NCI-H1694 (cell line): ENCODE measurements at regions not wholly inside any gene's neighbourhood (a gene's known extent, or its start where the extent isn't known, plus 50 kb on each side); places are given as distances from the start of the nearest gene placed in this dataset.

Experiments
- DNase-seq: peaks from one replicate; lab custom pipeline; 2025; lab: John Stamatoyannopoulos, UW

DNA sequence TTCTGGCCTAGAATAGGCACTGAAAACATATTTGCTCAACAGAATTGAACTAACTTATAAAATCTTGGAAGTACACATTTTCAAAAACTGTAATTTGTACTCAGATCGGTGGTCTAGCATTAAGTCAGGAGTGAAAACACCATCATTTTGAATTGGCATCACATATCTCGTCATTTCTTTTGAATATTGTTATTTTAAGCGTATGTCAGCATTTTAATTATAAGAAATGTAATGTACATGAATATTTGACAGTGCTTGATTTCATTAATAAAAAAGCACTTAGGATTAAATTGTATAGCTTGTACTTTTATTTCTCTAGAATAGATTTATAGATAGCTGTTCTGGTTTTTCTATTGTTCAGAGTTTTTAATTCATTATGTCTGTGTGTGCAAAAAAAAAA lies 892.2 kb downstream of the BCL11B start:
- no peak for DNase-seq

- no peak for DNase-seq
These were observed 889.3 kb downstream of the BCL11B start for GRCh38 chr14:98382662-98383061.

GRCh38 chr14:98385851-98386250 lies 886.1 kb downstream of the BCL11B start:
- no peak for DNase-seq

- no peak for DNase-seq
These were observed 880.9 kb downstream of the BCL11B start for GRCh38 chr14:98391061-98391460.

GRCh38 chr14:98393527-98393926 lies 878.5 kb downstream of the BCL11B start:
- no peak for DNase-seq

- DNase-seq: no peak
These were observed 867.2 kb downstream of the BCL11B start for GRCh38 chr14:98404811-98405210.

DNA sequence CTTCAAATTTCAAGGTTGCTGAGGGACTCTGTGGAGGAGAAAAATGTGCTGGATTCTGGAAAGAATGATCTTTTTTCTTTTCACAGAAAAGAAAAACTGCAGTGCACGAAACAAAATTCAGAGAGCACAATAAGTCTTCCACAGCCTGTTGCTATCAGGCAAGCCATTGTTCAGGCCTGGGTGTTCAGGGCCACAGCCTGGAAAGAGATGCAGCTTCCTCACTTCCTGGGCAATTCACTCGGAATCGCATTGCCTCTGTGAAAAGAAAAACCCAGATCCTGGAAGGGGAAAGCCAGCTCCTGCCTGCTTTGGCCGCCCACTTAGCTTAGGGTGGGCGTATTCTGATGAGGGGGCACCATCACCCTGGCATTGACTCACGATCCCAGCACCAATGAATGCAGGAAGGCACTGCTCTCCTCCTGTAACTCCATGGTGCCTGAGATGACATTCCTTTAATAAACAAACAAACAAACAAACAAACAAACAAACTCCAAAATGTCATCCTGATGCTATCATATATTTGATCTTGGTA lies 863.9 kb downstream of the BCL11B start:
- DNase-seq: no peak

DNA sequence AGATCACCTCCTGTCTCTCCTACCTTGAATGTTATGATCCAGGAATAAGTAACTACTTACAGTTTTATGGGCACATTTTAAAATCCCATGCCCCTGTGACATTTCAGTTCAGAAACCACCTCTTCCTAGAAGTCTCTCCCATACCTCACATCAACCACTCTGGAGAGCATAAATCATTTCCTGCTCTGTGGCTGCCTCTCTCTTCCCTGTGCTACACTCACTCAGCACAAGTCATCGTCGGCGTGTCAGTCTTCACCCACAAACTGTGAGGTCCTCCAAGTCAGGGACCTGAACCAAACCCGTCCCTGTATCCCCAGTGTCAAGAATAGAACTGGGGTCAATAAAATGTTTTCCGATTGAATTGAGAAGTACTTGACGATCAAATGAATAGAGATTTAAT lies 863.3 kb downstream of the BCL11B start:
- DNase-seq: no peak

- no peak for DNase-seq
These were observed 860.8 kb downstream of the BCL11B start for GRCh38 chr14:98411154-98411553.

DNA sequence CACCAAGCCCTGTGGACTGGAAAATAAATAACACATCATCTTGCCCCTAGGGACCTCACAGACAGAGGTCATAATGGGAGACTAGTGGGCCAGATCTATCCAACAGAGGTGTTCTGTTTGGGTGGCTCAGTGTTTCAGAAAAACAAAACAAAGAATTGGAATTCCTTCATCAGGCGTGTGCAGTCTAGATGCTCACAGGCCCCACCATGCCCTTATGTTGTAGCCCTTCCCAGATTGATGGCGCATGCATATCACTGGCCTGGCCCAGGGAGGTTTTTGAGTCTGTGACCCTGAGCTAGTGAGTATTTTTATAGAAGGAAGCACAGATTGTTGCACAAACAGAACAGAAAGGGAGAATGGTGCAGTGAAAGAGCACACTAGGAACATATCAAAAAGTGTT lies 859.6 kb downstream of the BCL11B start:
- DNase-seq: no peak

- no peak for DNase-seq
These were observed 856.2 kb downstream of the BCL11B start for GRCh38 chr14:98415766-98416165.

- DNase-seq: no peak
These were observed 855.0 kb downstream of the BCL11B start for GRCh38 chr14:98417001-98417400.

DNA sequence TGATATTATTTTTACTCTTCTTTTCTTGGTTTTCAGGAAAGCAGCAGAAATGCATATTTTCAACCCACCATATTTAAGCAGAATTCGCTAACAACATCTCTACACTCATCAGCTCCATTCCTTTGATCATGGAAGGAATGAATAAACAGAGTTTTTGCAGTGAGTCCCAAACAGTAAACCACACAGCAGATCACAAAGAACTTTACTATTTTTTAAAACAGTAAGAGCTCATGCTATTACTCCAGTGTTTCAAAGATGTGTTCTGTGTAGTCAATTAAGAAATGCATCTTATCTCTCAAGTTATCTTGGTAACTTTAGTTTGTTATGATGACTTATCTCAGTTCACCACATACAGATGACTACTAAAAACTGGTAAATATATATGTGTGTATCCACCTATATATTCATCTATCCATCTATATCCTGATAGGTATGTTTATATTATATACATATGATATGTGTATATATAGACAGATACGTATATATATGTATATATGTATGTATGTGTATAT lies 843.5 kb downstream of the BCL11B start:
- DNase-seq: no peak

DNA sequence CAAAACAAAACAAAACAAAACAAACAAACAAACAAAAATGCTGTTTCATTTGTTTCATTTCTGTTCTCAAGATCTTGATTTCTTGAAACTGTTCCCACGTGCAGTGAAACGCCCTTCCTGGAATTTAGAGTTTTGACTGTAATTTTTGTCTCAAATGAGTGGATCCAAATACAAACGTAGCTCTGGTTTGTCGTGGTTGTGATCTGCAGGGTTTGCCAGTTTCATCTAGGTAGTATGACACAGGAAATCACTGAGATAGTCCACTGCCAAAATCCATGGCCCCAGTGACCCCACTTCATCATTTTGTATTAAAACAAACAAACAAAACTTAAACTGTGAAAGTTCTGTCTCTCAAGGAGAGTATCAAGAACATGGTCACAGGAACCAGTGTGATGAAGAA lies 838.6 kb downstream of the BCL11B start:
- DNase-seq: no peak

DNA sequence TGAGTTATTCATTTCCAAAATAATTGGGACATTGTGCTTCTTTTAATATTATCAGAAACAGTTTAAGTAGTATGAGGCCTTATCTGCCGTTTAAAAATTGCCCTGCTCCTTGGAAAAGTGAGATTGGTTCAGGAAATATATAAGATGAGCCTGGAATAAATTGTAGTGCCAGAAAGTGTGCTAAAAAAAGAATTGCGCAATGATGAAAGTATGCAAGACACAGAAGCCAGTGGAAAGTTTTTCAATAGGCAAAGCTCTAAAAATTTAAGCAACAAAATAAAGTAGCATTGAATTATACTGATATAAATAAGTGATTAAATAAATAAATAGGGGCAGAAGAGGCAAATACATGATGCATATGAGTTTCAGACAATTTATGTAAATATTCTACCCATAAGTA lies 834.9 kb downstream of the BCL11B start:
- no peak for DNase-seq

- DNase-seq: no peak
These were observed 827.9 kb downstream of the BCL11B start for GRCh38 chr14:98444077-98444476.

GRCh38 chr14:98445718-98446117 lies 826.3 kb downstream of the BCL11B start:
- DNase-seq: no peak

DNA sequence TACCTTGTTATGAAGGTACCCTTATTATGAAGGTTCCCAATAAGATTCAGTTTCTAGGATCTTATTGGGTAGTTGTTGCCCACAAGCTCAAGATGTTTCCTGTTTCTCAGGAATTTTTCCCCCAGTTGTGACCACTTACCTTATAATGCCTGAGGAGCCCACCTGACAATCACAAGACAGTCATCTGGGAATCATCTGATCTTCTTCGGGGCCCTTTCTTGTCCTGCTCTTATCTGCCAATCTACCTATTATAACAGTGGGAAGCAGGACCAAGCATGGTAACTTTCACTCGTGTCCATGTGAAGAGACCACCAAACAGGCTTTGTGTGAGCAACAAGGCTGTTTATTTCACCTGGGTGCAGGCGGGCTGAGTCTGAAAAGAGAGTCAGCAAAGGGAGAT lies 825.5 kb downstream of the BCL11B start:
- no peak for DNase-seq

DNA sequence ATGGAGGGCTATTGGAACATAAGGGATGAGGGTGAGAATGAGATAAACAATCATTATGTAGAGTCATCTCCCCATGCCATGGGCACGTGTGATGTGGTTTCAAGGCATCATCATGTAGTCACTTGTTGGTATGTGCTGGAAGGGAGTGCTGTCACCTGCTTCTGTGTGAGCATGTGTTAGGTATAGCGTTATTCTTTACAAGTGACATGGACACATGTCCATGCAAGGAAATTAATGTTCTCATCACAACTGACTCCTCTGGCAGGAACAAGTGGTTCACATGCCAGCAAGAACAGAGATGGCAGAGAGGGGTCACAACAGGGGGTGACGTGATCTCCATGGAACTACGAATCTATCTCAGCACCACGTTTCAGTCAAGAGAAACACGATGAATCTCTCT lies 815.8 kb downstream of the BCL11B start:
- no peak for DNase-seq

GRCh38 chr14:98458702-98459101 lies 813.3 kb downstream of the BCL11B start:
- DNase-seq: no peak

- no peak for DNase-seq
These were observed 809.1 kb downstream of the BCL11B start for GRCh38 chr14:98462908-98463307.

- DNase-seq: no peak
These were observed 805.2 kb downstream of the BCL11B start for GRCh38 chr14:98466807-98467206.

- DNase-seq: no peak
These were observed 801.3 kb downstream of the BCL11B start for GRCh38 chr14:98470663-98471062.

GRCh38 chr14:98474900-98475299 lies 797.1 kb downstream of the BCL11B start:
- no peak for DNase-seq

DNA sequence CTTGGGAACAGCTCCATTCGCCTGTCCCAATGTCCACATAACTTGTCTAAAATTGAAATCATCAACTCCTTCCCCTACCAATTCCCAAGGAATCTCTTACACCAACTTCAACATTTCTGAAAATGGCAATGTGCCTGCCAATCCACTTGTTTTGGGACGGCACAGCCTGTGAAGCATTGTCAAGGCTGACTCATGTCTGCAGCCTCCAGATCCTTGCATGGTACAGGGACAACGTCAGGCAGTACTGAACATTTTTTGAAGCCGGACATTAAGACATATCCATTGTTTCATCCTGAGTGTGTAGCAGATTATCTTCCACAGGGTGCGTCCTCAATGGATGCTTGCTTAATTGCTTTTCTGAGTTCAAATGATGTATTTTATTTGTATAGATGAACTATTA lies 794.1 kb downstream of the BCL11B start:
- DNase-seq: no peak
